Stimulated activated CD4-positive, alpha-beta T cell treated with anti-CD3 and anti-CD28 coated beads, TNF-alpha, amount 100 ng/mL, for 1 hour (primary cell): ENCODE measurements at regions not wholly inside any gene's neighbourhood (a gene's known extent, or its start where the extent isn't known, plus 50 kb on each side); places are given as distances from the start of the nearest gene placed in this dataset.
"Not testable (repeated sequence)": the region's sequence is repeated elsewhere in the genome, so short reads cannot be mapped to it uniquely, and the experiment has no call there.

Source experiments
- DNase-seq, 3 donors: peaks; one replicate each; pipeline ENCODE4 v3.0.0-alpha.2; 2020; ENCODE audit warnings: low read depth in 3 of 3, low spot score in 1 of 3

- DNase-seq, result no peak
Measured at GRCh38 chr5:114148253-114148652, 213.6 kb upstream of the KCNN2 start.

DNA sequence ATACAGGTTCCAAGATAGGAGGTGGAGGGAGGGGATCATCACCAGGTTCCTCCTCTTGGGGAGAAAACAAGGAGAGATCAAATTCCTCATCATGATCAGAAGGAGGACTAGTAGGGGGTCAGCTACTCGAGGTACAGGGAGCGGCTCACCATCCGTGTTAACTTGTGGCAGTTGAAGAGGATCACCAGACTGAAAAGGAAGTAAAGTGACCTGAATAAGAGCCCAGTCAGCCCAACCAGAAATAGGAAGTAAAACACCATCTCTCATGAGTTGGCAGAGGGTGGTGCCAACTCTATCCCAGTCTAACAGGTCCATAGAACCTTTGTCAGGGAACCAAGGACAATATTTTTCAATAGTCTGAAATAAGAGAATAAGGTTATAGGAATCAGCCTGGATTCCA, 213.1 kb upstream of the KCNN2 start:
- DNase-seq, result not testable (repeated sequence)

DNA sequence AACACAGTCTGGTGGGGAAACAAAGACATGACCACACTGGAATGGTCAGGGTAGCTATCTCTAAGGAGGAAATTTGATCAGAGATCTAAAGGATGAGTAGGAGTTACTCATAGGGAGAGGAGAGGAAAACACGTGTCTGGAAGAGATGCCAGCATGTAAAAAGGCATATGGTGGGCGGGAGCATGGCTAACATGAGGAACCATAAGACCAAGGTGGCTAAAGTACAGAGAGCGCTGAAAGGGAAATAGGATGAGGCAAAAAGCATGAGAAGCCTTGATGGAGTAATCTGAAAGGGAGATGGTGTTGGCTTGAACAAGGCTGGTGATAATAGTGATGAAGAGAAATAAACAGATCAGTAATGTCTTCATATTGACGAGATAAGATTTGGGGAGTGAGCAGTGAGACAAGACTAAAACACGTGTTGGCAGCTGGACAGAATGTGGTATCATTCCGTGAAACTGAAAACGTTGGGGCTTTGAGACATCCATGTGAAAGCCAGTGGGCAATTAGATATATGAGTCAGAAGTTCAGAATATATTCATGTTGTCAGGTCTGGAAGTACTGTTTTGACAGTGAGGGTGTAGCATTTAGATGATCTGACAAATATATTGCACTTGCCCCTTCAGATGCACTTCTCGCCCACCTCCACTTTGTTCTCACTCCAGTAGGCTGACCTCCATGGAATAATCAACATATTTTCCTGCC, 209.1 kb upstream of the KCNN2 start:
- DNase-seq, result no peak

DNA sequence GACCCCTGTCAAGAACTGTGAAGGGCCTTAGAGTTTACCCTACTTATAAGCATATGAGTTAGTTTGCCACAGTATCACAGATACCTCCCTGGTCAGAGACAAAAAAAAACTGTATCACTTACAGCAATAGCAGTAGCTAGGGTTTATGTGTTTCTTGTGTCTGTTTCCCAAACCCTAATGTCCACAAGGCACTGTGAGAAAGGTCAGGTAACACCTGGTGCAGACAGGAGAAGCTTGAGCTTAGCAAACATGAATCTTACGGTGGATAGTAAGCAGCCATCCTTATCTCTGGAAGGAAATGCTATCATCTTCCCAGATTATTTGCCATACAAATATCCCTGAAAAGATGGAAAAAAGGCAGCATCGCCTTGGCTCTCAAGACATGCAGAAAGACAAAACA, 208.5 kb upstream of the KCNN2 start:
- DNase-seq, result no peak

- no peak for DNase-seq
Measured at GRCh38 chr5:114153833-114154232, 208.0 kb upstream of the KCNN2 start.

DNA sequence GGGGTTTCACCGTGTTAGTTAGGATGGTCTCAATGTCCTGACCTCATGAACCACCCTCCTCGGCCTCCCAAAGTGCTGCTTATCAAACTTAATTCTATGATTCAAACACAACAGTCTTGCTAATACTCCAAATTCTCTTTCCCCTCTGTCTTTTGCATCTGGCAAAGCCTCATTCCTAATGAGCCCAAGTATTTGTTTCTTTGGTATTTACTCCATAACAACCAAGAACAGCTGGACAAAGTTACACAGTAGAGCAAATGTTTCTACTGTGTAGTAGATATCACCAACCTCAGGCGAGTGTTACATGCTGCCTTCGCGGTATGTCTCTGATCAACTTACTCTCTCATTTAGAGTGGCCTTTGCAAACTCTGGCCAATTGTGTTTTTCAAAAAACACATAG, 195.8 kb upstream of the KCNN2 start:
- DNase-seq, result no peak

GRCh38 chr5:114174131-114174530, 187.7 kb upstream of the KCNN2 start:
- no peak for DNase-seq

DNA sequence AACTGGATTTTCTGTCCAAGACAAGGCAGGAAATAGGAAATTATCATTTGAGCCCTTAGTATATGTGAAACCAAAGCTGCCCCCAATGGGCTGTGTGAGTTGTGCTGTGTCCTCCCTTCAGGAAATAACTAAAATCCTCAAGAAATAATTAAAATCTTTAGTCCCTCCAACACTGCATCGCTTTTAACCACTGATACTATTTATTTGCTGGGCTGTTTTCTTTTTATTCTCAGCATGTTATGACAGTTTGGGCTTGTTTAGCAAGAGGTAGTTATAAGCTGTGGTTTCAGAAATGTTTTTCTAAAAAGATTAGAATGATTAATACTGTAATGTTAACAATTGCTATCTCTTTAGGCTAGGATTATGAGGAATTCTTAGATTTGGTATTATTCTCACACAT, 187.0 kb upstream of the KCNN2 start:
- no peak for DNase-seq

DNA sequence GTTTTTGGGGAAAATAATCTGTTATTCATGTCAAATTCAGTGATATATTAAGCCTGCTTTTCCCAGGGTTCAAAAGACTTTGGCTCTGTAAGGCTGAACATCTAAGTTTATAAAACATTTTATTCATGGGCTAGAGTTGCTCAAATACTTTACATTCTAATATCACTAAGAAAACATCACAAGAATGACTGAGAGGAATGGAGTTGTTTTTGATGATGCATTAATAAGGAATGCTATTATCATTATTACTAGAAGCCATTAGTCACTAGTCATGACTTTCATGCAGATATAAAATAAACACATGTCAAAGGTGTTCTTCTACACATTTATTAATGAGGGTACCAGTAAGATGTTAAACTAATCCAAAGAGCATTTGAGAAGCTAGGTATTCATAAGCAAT, 185.5 kb upstream of the KCNN2 start:
- DNase-seq, result no peak

DNA sequence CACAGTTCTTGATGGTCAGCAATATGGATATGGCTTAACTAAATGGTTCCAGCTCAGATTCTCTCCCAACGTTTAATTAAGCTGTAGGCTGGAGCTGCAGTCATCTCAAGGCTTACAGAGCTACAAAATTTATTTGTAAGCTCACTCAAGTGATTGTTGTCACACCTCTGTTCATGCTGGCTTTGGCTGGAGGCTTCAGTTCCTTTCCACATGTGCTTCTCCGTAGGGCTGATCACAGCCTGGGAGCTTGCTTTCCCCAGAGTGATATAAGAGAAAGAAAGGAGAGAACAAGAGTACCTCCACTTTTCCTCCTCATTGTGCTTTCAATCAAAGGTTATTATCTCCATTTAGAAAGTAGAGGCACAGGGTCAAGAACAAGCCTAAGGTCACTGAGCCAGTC, 182.7 kb upstream of the KCNN2 start:
- DNase-seq, result no peak

DNA sequence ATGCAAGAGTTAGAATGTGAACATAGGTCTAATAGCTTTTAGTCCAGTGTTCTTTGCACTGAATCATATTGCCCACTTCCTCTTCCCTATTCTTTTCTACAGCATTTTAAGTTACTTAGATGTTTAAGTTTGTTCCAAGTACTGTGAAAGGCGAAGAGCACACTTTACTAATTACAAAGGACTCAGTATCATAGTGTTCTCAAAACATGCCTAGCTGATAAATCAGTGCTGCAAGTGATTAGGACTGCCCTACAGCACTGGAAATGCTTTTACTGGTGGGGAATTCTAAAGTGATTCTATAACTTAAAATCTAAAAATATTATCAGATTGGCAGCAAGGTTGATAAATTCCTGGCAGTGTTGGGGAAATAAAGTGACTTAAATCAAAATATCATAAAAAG, 177.9 kb upstream of the KCNN2 start:
- DNase-seq, result no peak

- no peak for DNase-seq
Measured at GRCh38 chr5:114185274-114185673, 176.6 kb upstream of the KCNN2 start.

- DNase-seq, result no peak
Measured at GRCh38 chr5:114191441-114191840, 170.4 kb upstream of the KCNN2 start.

DNA sequence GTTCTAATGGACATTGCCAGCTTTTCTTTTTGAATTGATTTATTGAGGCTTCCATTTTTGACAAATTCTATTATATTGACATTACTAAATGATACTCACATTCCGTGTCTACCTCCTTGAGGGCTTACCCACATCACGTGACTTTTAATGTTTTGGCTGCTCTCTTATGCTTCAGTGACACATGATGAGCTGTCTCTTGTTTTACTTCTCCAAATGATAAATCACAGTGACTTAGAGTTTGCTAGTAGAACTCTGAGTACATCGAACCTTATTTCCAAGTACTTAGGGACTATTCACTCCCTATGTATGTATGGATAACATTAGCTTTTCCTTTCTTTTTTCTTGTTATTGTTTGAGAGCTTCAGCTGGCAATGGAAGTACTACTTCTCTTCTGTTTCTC, 169.8 kb upstream of the KCNN2 start:
- no peak for DNase-seq

GRCh38 chr5:114201332-114201731, 160.5 kb upstream of the KCNN2 start:
- DNase-seq, result no peak

DNA sequence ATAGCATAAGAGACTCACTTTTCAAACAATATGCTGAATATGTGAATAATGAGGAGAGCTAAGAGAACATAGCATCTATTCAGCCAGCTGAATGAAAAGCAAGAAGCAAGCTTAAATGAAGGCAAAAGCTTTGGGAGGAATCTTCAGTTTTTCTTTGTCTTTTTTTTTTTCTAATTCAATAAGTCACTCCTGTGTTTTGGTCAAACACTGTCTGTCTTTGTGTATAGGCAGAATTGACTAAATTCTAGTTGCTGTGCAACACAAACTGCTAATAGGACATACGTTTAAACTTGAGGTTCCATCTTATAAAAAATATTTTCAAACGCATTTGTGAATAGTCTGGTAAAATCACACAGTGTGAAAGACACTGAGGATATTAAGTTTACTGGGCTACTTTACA, 156.9 kb upstream of the KCNN2 start:
- DNase-seq, result no peak

GRCh38 chr5:114206640-114207039, 155.2 kb upstream of the KCNN2 start:
- DNase-seq, result no peak

DNA sequence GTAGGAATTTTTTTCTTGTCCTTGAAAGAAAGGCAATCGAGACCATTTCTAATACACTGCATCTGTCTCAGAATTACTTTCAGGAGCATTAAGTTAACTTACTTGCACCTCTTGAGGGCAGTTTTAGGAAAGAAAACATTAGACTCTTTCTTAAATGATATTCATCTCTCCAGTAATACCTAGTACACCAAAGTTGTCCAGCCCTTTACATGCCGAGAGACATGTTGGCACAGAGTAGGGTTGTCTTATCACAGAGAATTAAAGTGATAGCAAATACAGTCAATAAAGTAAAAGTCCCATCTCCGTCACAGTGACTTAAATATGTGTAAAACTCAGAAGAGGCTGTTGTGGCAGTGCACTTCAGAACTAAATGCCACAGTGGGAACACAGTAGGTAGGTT, 154.3 kb upstream of the KCNN2 start:
- no peak for DNase-seq

DNA sequence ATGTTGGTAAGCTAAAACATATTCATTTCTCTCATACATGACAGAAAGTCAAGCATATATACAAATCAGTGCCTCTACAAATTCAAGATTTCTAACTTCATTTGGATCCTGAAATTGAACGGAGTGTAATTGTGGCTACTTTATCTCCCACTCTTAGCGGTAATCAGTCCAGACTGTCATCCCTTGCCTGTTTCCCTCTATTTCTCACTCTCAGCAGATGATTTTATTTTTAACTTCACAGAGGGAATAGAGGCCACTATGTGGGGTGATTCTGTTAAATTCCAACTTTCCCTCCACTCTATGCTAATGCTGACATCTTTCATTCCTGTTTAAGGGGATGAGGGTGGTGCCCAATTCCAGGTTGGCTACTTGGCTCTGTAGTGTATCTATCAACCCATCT, 153.8 kb upstream of the KCNN2 start:
- no peak for DNase-seq

DNA sequence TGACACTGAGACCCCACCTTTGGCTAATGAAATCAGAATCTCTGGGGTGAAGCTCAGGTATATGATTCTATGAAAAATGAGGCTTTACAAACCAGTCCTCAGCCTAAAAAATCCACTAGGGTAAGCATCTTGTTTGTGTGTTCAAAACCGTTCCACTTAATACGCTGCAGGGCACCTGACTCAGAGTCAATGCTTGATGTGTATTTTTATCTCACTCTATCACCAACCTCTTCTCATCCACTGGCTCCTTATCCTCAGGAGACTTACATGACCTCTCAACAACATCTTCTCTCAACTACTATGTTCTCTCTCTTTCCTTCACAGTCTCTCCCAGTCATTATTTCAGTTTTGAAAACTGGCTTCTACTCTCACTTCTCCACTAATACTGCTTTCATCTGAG, 153.3 kb upstream of the KCNN2 start:
- DNase-seq, result no peak

GRCh38 chr5:114210662-114211061, 151.2 kb upstream of the KCNN2 start:
- DNase-seq, result no peak

GRCh38 chr5:114221807-114222206, 140.1 kb upstream of the KCNN2 start:
- no peak for DNase-seq

- no peak for DNase-seq
Measured at GRCh38 chr5:114223866-114224265, 138.0 kb upstream of the KCNN2 start.

DNA sequence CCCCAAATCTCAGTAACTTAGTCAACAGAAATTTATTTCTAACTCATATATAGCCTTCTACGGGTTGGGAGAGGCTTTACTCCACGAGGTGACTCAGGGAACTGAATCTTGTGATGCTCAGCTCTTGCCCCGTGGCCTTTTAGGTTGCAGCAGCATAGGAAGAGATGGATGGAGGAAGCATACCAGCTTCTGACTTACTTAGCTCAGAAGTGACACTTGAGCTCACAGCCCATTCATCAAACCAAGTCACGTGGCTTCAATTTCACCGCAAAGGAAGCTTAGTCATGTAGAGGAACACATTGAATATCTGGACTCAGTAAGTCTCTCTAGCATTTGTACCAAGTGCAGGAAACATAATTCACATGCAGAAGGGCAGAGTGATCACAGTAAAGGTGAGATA, 124.1 kb upstream of the KCNN2 start:
- DNase-seq, result no peak
